ENCODE measurements at regions not wholly inside any gene's neighbourhood (a gene's known extent, or its start where the extent isn't known, plus 50 kb on each side); places are given as distances from the start of the nearest gene placed in this dataset.

DNA sequence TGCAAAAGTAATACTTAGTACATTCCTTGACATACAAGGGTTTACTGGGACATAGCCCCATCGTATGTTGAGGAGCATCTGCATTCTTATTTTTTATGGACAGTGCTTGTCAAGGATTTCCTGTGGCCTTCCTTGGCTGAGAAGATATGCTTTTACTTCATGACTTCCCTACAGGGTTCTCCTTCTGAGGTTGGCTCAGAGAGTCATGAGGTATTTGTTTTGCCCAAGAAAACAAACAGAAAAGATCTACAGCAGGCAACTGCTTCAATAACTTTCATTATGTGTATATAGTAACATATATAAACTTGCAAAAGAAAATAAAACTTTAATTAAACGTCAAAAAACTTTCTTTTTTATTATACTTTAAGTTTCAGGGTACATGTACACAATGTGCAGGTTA lies 577.2 kb upstream of the SEMA3D start:
- TF ChIP-seq, protein P1, sequence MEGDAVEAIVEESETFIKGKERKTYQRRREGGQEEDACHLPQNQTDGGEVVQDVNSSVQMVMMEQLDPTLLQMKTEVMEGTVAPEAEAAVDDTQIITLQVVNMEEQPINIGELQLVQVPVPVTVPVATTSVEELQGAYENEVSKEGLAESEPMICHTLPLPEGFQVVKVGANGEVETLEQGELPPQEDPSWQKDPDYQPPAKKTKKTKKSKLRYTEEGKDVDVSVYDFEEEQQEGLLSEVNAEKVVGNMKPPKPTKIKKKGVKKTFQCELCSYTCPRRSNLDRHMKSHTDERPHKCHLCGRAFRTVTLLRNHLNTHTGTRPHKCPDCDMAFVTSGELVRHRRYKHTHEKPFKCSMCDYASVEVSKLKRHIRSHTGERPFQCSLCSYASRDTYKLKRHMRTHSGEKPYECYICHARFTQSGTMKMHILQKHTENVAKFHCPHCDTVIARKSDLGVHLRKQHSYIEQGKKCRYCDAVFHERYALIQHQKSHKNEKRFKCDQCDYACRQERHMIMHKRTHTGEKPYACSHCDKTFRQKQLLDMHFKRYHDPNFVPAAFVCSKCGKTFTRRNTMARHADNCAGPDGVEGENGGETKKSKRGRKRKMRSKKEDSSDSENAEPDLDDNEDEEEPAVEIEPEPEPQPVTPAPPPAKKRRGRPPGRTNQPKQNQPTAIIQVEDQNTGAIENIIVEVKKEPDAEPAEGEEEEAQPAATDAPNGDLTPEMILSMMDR (IDR thresholded peaks at IDR 0.05; ENCODE audit: low read depth, low read length, missing input control) = no peak
- TF ChIP-seq YY1 (IDR thresholded peaks at IDR 0.05) = no peak
- TF ChIP-seq TAF1 (conservative IDR thresholded peaks at IDR 0.05) = no peak
- TF ChIP-seq, protein P2, sequence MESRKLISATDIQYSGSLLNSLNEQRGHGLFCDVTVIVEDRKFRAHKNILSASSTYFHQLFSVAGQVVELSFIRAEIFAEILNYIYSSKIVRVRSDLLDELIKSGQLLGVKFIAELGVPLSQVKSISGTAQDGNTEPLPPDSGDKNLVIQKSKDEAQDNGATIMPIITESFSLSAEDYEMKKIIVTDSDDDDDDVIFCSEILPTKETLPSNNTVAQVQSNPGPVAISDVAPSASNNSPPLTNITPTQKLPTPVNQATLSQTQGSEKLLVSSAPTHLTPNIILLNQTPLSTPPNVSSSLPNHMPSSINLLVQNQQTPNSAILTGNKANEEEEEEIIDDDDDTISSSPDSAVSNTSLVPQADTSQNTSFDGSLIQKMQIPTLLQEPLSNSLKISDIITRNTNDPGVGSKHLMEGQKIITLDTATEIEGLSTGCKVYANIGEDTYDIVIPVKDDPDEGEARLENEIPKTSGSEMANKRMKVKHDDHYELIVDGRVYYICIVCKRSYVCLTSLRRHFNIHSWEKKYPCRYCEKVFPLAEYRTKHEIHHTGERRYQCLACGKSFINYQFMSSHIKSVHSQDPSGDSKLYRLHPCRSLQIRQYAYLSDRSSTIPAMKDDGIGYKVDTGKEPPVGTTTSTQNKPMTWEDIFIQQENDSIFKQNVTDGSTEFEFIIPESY (IDR thresholded peaks at IDR 0.05) = no peak
- TF ChIP-seq RAD21 (IDR thresholded peaks at IDR 0.05) = no peak
- TF ChIP-seq, protein P3, sequence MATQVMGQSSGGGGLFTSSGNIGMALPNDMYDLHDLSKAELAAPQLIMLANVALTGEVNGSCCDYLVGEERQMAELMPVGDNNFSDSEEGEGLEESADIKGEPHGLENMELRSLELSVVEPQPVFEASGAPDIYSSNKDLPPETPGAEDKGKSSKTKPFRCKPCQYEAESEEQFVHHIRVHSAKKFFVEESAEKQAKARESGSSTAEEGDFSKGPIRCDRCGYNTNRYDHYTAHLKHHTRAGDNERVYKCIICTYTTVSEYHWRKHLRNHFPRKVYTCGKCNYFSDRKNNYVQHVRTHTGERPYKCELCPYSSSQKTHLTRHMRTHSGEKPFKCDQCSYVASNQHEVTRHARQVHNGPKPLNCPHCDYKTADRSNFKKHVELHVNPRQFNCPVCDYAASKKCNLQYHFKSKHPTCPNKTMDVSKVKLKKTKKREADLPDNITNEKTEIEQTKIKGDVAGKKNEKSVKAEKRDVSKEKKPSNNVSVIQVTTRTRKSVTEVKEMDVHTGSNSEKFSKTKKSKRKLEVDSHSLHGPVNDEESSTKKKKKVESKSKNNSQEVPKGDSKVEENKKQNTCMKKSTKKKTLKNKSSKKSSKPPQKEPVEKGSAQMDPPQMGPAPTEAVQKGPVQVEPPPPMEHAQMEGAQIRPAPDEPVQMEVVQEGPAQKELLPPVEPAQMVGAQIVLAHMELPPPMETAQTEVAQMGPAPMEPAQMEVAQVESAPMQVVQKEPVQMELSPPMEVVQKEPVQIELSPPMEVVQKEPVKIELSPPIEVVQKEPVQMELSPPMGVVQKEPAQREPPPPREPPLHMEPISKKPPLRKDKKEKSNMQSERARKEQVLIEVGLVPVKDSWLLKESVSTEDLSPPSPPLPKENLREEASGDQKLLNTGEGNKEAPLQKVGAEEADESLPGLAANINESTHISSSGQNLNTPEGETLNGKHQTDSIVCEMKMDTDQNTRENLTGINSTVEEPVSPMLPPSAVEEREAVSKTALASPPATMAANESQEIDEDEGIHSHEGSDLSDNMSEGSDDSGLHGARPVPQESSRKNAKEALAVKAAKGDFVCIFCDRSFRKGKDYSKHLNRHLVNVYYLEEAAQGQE (IDR thresholded peaks at IDR 0.05) = no peak

All from liver (tissue), 3 donors.